Liver (tissue), 7 donors: ENCODE measurements at regions not wholly inside any gene's neighbourhood (a gene's known extent, or its start where the extent isn't known, plus 50 kb on each side); places are given as distances from the start of the nearest gene placed in this dataset.

ENCODE experiments used
- DNase-seq: peaks from one replicate; pipeline ENCODE4 v3.0.0-alpha.2; 2017; ENCODE audit warnings: low spot score
- H3K27ac ChIP-seq, 2 donors: one replicate each; pipeline ENCODE4 v1.7.0; 2013; ENCODE audit warnings: inconsistent platforms in 2 of 2, low read length in 2 of 2, control low read depth in 1 of 2, low read depth in 1 of 2, mild to moderate bottlenecking in 1 of 2
- H3K27me3 ChIP-seq, 4 donors: one replicate each; pipeline versions ENCODE4 v1.6.1 to v1.7.0; 2013; ENCODE audit warnings: low read length in 3 of 4, inconsistent platforms in 1 of 4, mild to moderate bottlenecking in 1 of 4, moderate library complexity in 1 of 4; ENCODE audit not compliant: control insufficient read depth in 4 of 4, insufficient read depth in 4 of 4
- H3K36me3 ChIP-seq, 4 donors: one replicate each; pipeline versions ENCODE4 v1.6.1 to v1.7.0; 2013; ENCODE audit warnings: low read length in 3 of 4, mild to moderate bottlenecking in 3 of 4, low read depth in 1 of 4, moderate library complexity in 1 of 4; ENCODE audit not compliant: control insufficient read depth in 4 of 4, insufficient read depth in 3 of 4
- H3K4me1 ChIP-seq, 4 donors: one replicate each; pipeline versions ENCODE4 v1.6.1 to v1.7.0; 2013; ENCODE audit warnings: low read length in 3 of 4, mild to moderate bottlenecking in 3 of 4, moderate library complexity in 1 of 4; ENCODE audit not compliant: control insufficient read depth in 4 of 4, insufficient read depth in 4 of 4
- H3K4me3 ChIP-seq, 3 donors: one replicate each; pipeline versions ENCODE4 v1.6.1 to v1.7.0; 2013; ENCODE audit warnings: low read length in 3 of 3, control low read depth in 1 of 3, low read depth in 1 of 3, mild to moderate bottlenecking in 1 of 3
- H3K9ac ChIP-seq, 2 donors: one replicate each; pipeline ENCODE4 v1.7.0; 2013; ENCODE audit warnings: low read length in 2 of 2, mild to moderate bottlenecking in 2 of 2, moderate library complexity in 2 of 2, control low read depth in 1 of 2, low read depth in 1 of 2
- H3K9me3 ChIP-seq, 4 donors: one replicate each; pipeline versions ENCODE4 v1.6.1 to v1.7.0; 2013; ENCODE audit warnings: low read length in 3 of 4; ENCODE audit not compliant: control insufficient read depth in 4 of 4
- ATF3 ChIP-seq: IDR thresholded peaks from 2 replicates; pipeline ENCODE4 v1.6.1; 2016; ENCODE audit warnings: antibody characterized with exemption
- CTCF ChIP-seq: fragments of 150-350 bp; IDR thresholded peaks from 2 replicates; pipeline ENCODE4 v1.5.1; 2017; ENCODE audit warnings: improper control_type of control experiment, low read depth, low read length; ENCODE audit not compliant: missing input control
- EGR1 ChIP-seq, 2 donors: IDR thresholded peaks; 2 replicates each; pipeline ENCODE4 v1.6.1; 2016 to 2018; ENCODE audit warnings: antibody characterized with exemption in 2 of 2, low read depth in 2 of 2
- FOXA1 ChIP-seq: IDR thresholded peaks from 2 replicates; pipeline ENCODE4 v1.6.1; 2016; ENCODE audit warnings: antibody characterized with exemption
- FOXA2 ChIP-seq: IDR thresholded peaks from 2 replicates; pipeline ENCODE4 v1.6.1; 2016; ENCODE audit warnings: antibody characterized with exemption
- GABPA ChIP-seq, 2 donors: IDR thresholded peaks in 1 of 2; conservative IDR thresholded peaks in 1 of 2; 2 replicates each; pipeline ENCODE4 v1.6.1; 2016; ENCODE audit warnings: antibody characterized with exemption in 2 of 2, mild to moderate bottlenecking in 1 of 2, moderate library complexity in 1 of 2
- HNF4A ChIP-seq, 2 donors: conservative IDR thresholded peaks; 2 replicates each; pipeline ENCODE4 v1.6.1; 2016; ENCODE audit warnings: antibody characterized with exemption in 2 of 2, mild to moderate bottlenecking in 2 of 2
- HNF4G ChIP-seq: IDR thresholded peaks from 2 replicates; pipeline ENCODE4 v1.6.1; 2016; ENCODE audit warnings: antibody characterized with exemption
- JUND ChIP-seq, 2 donors: IDR thresholded peaks; 2 replicates each; pipeline ENCODE4 v1.6.1; 2016; ENCODE audit warnings: antibody characterized with exemption in 2 of 2
- MAX ChIP-seq: IDR thresholded peaks from 2 replicates; pipeline ENCODE4 v1.6.1; 2016; ENCODE audit warnings: antibody characterized with exemption
- NR2F2 ChIP-seq: IDR thresholded peaks from 2 replicates; pipeline ENCODE4 v1.6.1; 2016; ENCODE audit warnings: antibody characterized with exemption
- RAD21 ChIP-seq, 2 donors: IDR thresholded peaks; 2 replicates each; pipeline ENCODE4 v1.6.1; 2016; ENCODE audit warnings: antibody characterized with exemption in 2 of 2, mild to moderate bottlenecking in 2 of 2
- REST ChIP-seq: IDR thresholded peaks from 2 replicates; pipeline ENCODE4 v1.6.1; 2016; ENCODE audit warnings: antibody characterized with exemption, mild to moderate bottlenecking
- RXRA ChIP-seq, 2 donors: IDR thresholded peaks; 2 replicates each; pipeline ENCODE4 v1.6.1; 2017 to 2018; ENCODE audit warnings: antibody characterized with exemption in 2 of 2, mild to moderate bottlenecking in 1 of 2
- SP1 ChIP-seq: IDR thresholded peaks from 2 replicates; pipeline ENCODE4 v1.6.1; 2018; ENCODE audit warnings: antibody characterized with exemption, mild to moderate bottlenecking
- TAF1 ChIP-seq: conservative IDR thresholded peaks from 2 replicates; pipeline ENCODE4 v1.6.1; 2016; ENCODE audit warnings: antibody characterized with exemption, mild to moderate bottlenecking
- YY1 ChIP-seq: IDR thresholded peaks from 2 replicates; pipeline ENCODE4 v1.6.1; 2016; ENCODE audit warnings: antibody characterized with exemption, mild to moderate bottlenecking
- ZBTB33 ChIP-seq: IDR thresholded peaks from 2 replicates; pipeline ENCODE4 v1.6.1; 2016; ENCODE audit warnings: antibody characterized with exemption
- donor health status: healthy.
- donor health status: healthy.
- donor health status: healthy.
- donor health status: healthy.

- TF ChIP-seq YY1: no peak
- no peak for TF ChIP-seq HNF4G
- TF ChIP-seq TAF1: no peak
- no peak for TF ChIP-seq ZBTB33
- TF ChIP-seq JUND (IDR thresholded peaks at IDR 0.05): no peak
Observed at GRCh38 chr3:68408626-68409025, 523.7 kb downstream of the TAFA4 start (continued).

GRCh38 chr3:68403741-68404140 is 528.6 kb downstream of the TAFA4 start:
- no peaks in the 10 kb centered on the region for H3K4me1 ChIP-seq
- no peak overlapping the region for H3K9ac ChIP-seq
- H3K9me3 ChIP-seq: no peaks in the 10 kb centered on the region
- no peaks in the 10 kb centered on the region for H3K36me3 ChIP-seq
- peaks cover 0 to 3% (median 1%) of the 10 kb centered on the region in 4 donors for H3K27me3 ChIP-seq
- no peak for DNase-seq
- peak; percentile 87 for TF ChIP-seq NR2F2
- TF ChIP-seq GABPA (IDR thresholded peaks at IDR 0.05 in 1 of 2, conservative IDR thresholded peaks at IDR 0.05 in 1 of 2): no peak
- TF ChIP-seq RXRA (IDR thresholded peaks at IDR 0.05): peak; percentile 28 to 40
- no peak for TF ChIP-seq ATF3
- no peak for TF ChIP-seq HNF4G
- no peak for TF ChIP-seq FOXA2
- no peak for TF ChIP-seq MAX
- TF ChIP-seq TAF1: no peak
- no peak for TF ChIP-seq ZBTB33
- no peak for TF ChIP-seq JUND (IDR thresholded peaks at IDR 0.05)
- no peak for TF ChIP-seq FOXA1
- TF ChIP-seq RAD21 (IDR thresholded peaks at IDR 0.05): peak in 1 of 2 donors; percentile 32
- TF ChIP-seq REST: no peak
- no peak for TF ChIP-seq YY1
- peak; percentile 9 for TF ChIP-seq CTCF
- TF ChIP-seq SP1: peak; percentile 8
- TF ChIP-seq HNF4A (conservative IDR thresholded peaks at IDR 0.05): no peak
- TF ChIP-seq EGR1 (IDR thresholded peaks at IDR 0.05; ENCODE audit: low read depth in 2 of 2): no peak
- no peak overlapping the region for H3K27ac ChIP-seq
- H3K4me3 ChIP-seq: no peak overlapping the region
